ENCODE measurements at regions not wholly inside any gene's neighbourhood (a gene's known extent, or its start where the extent isn't known, plus 50 kb on each side); places are given as distances from the start of the nearest gene placed in this dataset.
"Not testable (repeated sequence)": the region's sequence is repeated elsewhere in the genome, so short reads cannot be mapped to it uniquely, and the experiment has no call there.

- Mint-ChIP-seq H3K27me3 (no peaks in the 10 kb centered on the region), H3K4me1 (no peaks in the 10 kb centered on the region), H3K9me3 (no peaks in the 10 kb centered on the region), H3K4me3 (no peak overlapping the region), H3K27ac (no peak overlapping the region), H3K36me3 (no peaks in the 10 kb centered on the region)
Measured at GRCh38 chr1:188599313-188599712, 1770.6 kb downstream of the PLA2G4A start.

GRCh38 chr1:188611432-188611831 is 1782.7 kb downstream of the PLA2G4A start:
- Mint-ChIP-seq H3K27ac (no peak overlapping the region), H3K4me3 (no peak overlapping the region), H3K27me3 (no peaks in the 10 kb centered on the region), H3K36me3 (no peaks in the 10 kb centered on the region), H3K9me3 (no peaks in the 10 kb centered on the region), H3K4me1 (no peaks in the 10 kb centered on the region)

- Mint-ChIP-seq H3K4me3 (no peak overlapping the region), H3K27ac (no peak overlapping the region)
Measured at GRCh38 chr1:188615321-188615720, 1786.6 kb downstream of the PLA2G4A start.

GRCh38 chr1:188620236-188620635 is 1791.5 kb downstream of the PLA2G4A start:
- H3K4me3 Mint-ChIP-seq, result no peak overlapping the region
- no peaks in the 10 kb centered on the region for H3K36me3 Mint-ChIP-seq
- peaks cover 4% of the 10 kb centered on the region for H3K9me3 Mint-ChIP-seq
- no peaks in the 10 kb centered on the region for H3K4me1 Mint-ChIP-seq
- H3K27ac Mint-ChIP-seq, result no peak overlapping the region
- H3K27me3 Mint-ChIP-seq, result no peaks in the 10 kb centered on the region

More at GRCh38 chr1:188615321-188615720, 1786.6 kb downstream of the PLA2G4A start:
- Mint-ChIP-seq H3K27me3 (no peaks in the 10 kb centered on the region), H3K9me3 (no peaks in the 10 kb centered on the region), H3K36me3 (no peaks in the 10 kb centered on the region), H3K4me1 (no peaks in the 10 kb centered on the region)

- no peak overlapping the region for H3K4me3 Mint-ChIP-seq
- H3K9me3 Mint-ChIP-seq, result peaks cover 9% of the 10 kb centered on the region
- H3K27me3 Mint-ChIP-seq, result no peaks in the 10 kb centered on the region
- H3K27ac Mint-ChIP-seq, result no peak overlapping the region
- H3K4me1 Mint-ChIP-seq, result no peaks in the 10 kb centered on the region
- no peaks in the 10 kb centered on the region for H3K36me3 Mint-ChIP-seq
Measured at GRCh38 chr1:188641566-188642211, 1812.9 kb downstream of the PLA2G4A start.

GRCh38 chr1:188642704-188643103 is 1814.0 kb downstream of the PLA2G4A start:
- no peaks in the 10 kb centered on the region for H3K4me1 Mint-ChIP-seq
- H3K36me3 Mint-ChIP-seq, result no peaks in the 10 kb centered on the region
- no peak overlapping the region for H3K27ac Mint-ChIP-seq
- no peak overlapping the region for H3K4me3 Mint-ChIP-seq
- no peaks in the 10 kb centered on the region for H3K27me3 Mint-ChIP-seq
- peaks cover 9% of the 10 kb centered on the region for H3K9me3 Mint-ChIP-seq

- no peaks in the 10 kb centered on the region for H3K36me3 Mint-ChIP-seq
- H3K27me3 Mint-ChIP-seq, result no peaks in the 10 kb centered on the region
- H3K9me3 Mint-ChIP-seq, result no peaks in the 10 kb centered on the region
- no peak overlapping the region for H3K27ac Mint-ChIP-seq
- H3K4me3 Mint-ChIP-seq, result no peak overlapping the region
- H3K4me1 Mint-ChIP-seq, result no peaks in the 10 kb centered on the region
Measured at GRCh38 chr1:188652678-188653077, 1823.9 kb downstream of the PLA2G4A start.

GRCh38 chr1:188655966-188656365 is 1821.7 kb downstream of the BRINP3 start:
- H3K9me3 Mint-ChIP-seq, H3K27me3 Mint-ChIP-seq, H3K27ac Mint-ChIP-seq, H3K4me1 Mint-ChIP-seq, H3K36me3 Mint-ChIP-seq, H3K4me3 Mint-ChIP-seq: not testable (repeated sequence)

- H3K36me3 Mint-ChIP-seq, result no peaks in the 10 kb centered on the region
- H3K4me3 Mint-ChIP-seq, result no peak overlapping the region
- H3K27ac Mint-ChIP-seq, result no peak overlapping the region
- no peaks in the 10 kb centered on the region for H3K27me3 Mint-ChIP-seq
- H3K9me3 Mint-ChIP-seq, result no peaks in the 10 kb centered on the region
- H3K4me1 Mint-ChIP-seq, result no peaks in the 10 kb centered on the region
Measured at GRCh38 chr1:188660572-188660971, 1817.1 kb downstream of the BRINP3 start.

- H3K27ac Mint-ChIP-seq, result no peak overlapping the region
Measured at GRCh38 chr1:188665477-188665876, 1812.2 kb downstream of the BRINP3 start.

GRCh38 chr1:188668083-188668482 is 1809.6 kb downstream of the BRINP3 start:
- Mint-ChIP-seq H3K36me3 (no peaks in the 10 kb centered on the region), H3K27ac (no peak overlapping the region), H3K9me3 (peaks cover 13% of the 10 kb centered on the region), H3K4me1 (no peaks in the 10 kb centered on the region), H3K4me3 (no peak overlapping the region), H3K27me3 (no peaks in the 10 kb centered on the region)

More at GRCh38 chr1:188665477-188665876, 1812.2 kb downstream of the BRINP3 start:
- H3K27me3 Mint-ChIP-seq, result no peaks in the 10 kb centered on the region
- H3K9me3 Mint-ChIP-seq, result peaks cover 6% of the 10 kb centered on the region
- no peaks in the 10 kb centered on the region for H3K36me3 Mint-ChIP-seq
- H3K4me1 Mint-ChIP-seq, result no peaks in the 10 kb centered on the region
- H3K4me3 Mint-ChIP-seq, result no peak overlapping the region

- H3K4me3 Mint-ChIP-seq, result no peak overlapping the region
- no peaks in the 10 kb centered on the region for H3K27me3 Mint-ChIP-seq
- peaks cover 13% of the 10 kb centered on the region for H3K9me3 Mint-ChIP-seq
- H3K27ac Mint-ChIP-seq, result no peak overlapping the region
- no peaks in the 10 kb centered on the region for H3K36me3 Mint-ChIP-seq
- H3K4me1 Mint-ChIP-seq, result no peaks in the 10 kb centered on the region
Measured at GRCh38 chr1:188669728-188670382, 1807.8 kb downstream of the BRINP3 start.

GRCh38 chr1:188670837-188671236 is 1806.8 kb downstream of the BRINP3 start:
- Mint-ChIP-seq H3K4me1 (no peaks in the 10 kb centered on the region), H3K4me3 (no peak overlapping the region), H3K27ac (no peak overlapping the region), H3K9me3 (peaks cover 13% of the 10 kb centered on the region), H3K36me3 (no peaks in the 10 kb centered on the region), H3K27me3 (no peaks in the 10 kb centered on the region)

GRCh38 chr1:188672153-188672552 is 1805.5 kb downstream of the BRINP3 start:
- H3K36me3 Mint-ChIP-seq, result no peaks in the 10 kb centered on the region
- no peaks in the 10 kb centered on the region for H3K4me1 Mint-ChIP-seq
- no peak overlapping the region for H3K4me3 Mint-ChIP-seq
- peaks cover 7% of the 10 kb centered on the region for H3K9me3 Mint-ChIP-seq
- no peaks in the 10 kb centered on the region for H3K27me3 Mint-ChIP-seq
- H3K27ac Mint-ChIP-seq, result no peak overlapping the region

GRCh38 chr1:188689542-188689941 is 1788.1 kb downstream of the BRINP3 start:
- no peaks in the 10 kb centered on the region for H3K27me3 Mint-ChIP-seq
- no peaks in the 10 kb centered on the region for H3K36me3 Mint-ChIP-seq
- peaks cover 10% of the 10 kb centered on the region for H3K9me3 Mint-ChIP-seq
- H3K27ac Mint-ChIP-seq, result no peak overlapping the region
- no peak overlapping the region for H3K4me3 Mint-ChIP-seq
- no peaks in the 10 kb centered on the region for H3K4me1 Mint-ChIP-seq

- H3K36me3 Mint-ChIP-seq, result no peaks in the 10 kb centered on the region
- peaks cover 19% of the 10 kb centered on the region for H3K9me3 Mint-ChIP-seq
- H3K27ac Mint-ChIP-seq, result no peak overlapping the region
- no peaks in the 10 kb centered on the region for H3K4me1 Mint-ChIP-seq
- H3K4me3 Mint-ChIP-seq, result no peak overlapping the region
- no peaks in the 10 kb centered on the region for H3K27me3 Mint-ChIP-seq
Measured at GRCh38 chr1:188700116-188700515, 1777.5 kb downstream of the BRINP3 start.

GRCh38 chr1:188706742-188707141 is 1770.9 kb downstream of the BRINP3 start:
- Mint-ChIP-seq H3K4me3 (no peak overlapping the region), H3K4me1 (no peaks in the 10 kb centered on the region), H3K27ac (no peak overlapping the region), H3K9me3 (peaks cover 25% of the 10 kb centered on the region), H3K36me3 (no peaks in the 10 kb centered on the region), H3K27me3 (no peaks in the 10 kb centered on the region)
